ENCODE measurements at regions not wholly inside any gene's neighbourhood (a gene's known extent, or its start where the extent isn't known, plus 50 kb on each side); places are given as distances from the start of the nearest gene placed in this dataset.

- no peak for FAIRE-seq
- DNase-seq (ENCODE audit: insufficient read length) = no peak
- TF ChIP-seq POLR2A (IDR thresholded peaks at IDR 0.05; ENCODE audit: low read depth, low read length) (no peak), POLR2AphosphoS5 (IDR thresholded peaks at IDR 0.05; ENCODE audit: low read depth, low read length) (no peak), TAF1 (IDR thresholded peaks at IDR 0.05; ENCODE audit: borderline replicate concordance, low read depth, low read length) (no peak)
Measured at GRCh38 chr3:170712798-170713197, 126.9 kb upstream of the SLC7A14 start.

DNA sequence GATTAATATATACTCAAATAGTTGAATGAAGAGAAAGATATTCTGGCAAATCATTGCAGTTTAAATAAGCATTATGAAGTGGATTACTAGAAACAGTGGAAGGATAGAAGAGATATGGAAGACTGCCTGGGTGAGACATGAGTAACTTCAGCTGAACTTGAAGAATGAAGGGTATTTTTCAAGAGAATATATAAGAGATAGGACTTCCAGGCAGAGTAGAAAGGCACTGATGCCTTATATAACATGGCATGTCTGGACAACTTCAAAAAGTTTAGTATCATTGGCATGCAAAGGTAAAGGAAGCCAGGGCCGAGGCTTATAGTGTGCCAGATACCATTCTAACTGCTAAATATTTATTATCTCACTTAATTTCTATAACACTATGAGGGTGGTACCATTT, 126.5 kb upstream of the SLC7A14 start:
- DNase-seq (ENCODE audit: insufficient read length) (no peak), FAIRE-seq (no peak)
- TF ChIP-seq TAF1 (IDR thresholded peaks at IDR 0.05; ENCODE audit: borderline replicate concordance, low read depth, low read length) (no peak), POLR2A (IDR thresholded peaks at IDR 0.05; ENCODE audit: low read depth, low read length) (no peak), POLR2AphosphoS5 (IDR thresholded peaks at IDR 0.05; ENCODE audit: low read depth, low read length) (no peak)

DNA sequence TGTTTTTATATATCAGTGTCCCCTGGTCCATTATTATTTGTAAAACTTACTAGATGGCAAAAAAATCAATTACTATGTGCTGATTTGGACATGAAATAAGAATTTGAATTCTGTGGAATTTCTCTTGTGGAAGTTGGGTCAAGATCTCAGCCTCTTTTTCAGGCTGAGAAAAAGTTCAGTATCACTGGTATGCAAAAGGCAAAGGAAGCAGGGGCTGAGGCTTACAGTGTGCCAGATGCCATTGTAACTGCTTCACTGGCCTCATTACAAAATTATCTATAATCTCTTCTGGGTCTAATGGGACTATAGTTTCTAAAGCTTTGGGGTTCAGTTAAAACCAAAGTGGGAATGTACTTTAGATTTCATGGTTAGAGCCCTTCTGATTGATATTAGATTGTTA, 125.9 kb upstream of the SLC7A14 start:
- TF ChIP-seq POLR2A (IDR thresholded peaks at IDR 0.05; ENCODE audit: low read depth, low read length) (no peak), POLR2AphosphoS5 (IDR thresholded peaks at IDR 0.05; ENCODE audit: low read depth, low read length) (no peak), TAF1 (IDR thresholded peaks at IDR 0.05; ENCODE audit: borderline replicate concordance, low read depth, low read length) (no peak)
- FAIRE-seq (no peak), DNase-seq (ENCODE audit: insufficient read length) (no peak)

GRCh38 chr3:170709046-170709445, 123.2 kb upstream of the SLC7A14 start:
- FAIRE-seq = no peak
- TF ChIP-seq TAF1 (IDR thresholded peaks at IDR 0.05; ENCODE audit: borderline replicate concordance, low read depth, low read length) = no peak
- no peak for TF ChIP-seq POLR2AphosphoS5 (IDR thresholded peaks at IDR 0.05; ENCODE audit: low read depth, low read length)
- no peak for TF ChIP-seq POLR2A (IDR thresholded peaks at IDR 0.05; ENCODE audit: low read depth, low read length)

DNA sequence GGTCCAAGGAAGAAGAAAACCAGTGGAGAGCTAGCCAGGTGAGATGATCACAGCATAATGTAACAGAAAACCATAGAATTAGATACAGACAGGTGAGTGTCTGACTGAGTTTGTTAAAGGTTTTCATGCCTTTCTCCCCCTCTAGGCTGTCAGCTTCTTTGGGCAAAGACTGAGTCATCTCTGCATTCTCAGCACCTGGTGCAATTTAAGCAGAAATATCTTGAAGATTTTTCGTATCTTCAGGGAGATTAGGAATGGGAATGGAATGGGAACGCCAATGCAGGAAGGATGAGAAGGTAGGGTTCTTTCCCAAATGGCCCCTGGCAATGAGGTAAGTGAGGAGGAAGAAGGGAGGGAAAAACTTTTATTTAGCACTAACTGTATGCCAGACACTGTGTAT, 122.0 kb upstream of the SLC7A14 start:
- no peak for DNase-seq (ENCODE audit: insufficient read length)
- no peak for FAIRE-seq
- no peak for TF ChIP-seq POLR2AphosphoS5 (IDR thresholded peaks at IDR 0.05; ENCODE audit: low read depth, low read length)
- no peak for TF ChIP-seq POLR2A (IDR thresholded peaks at IDR 0.05; ENCODE audit: low read depth, low read length)
- TF ChIP-seq TAF1 (IDR thresholded peaks at IDR 0.05; ENCODE audit: borderline replicate concordance, low read depth, low read length) = no peak

More at GRCh38 chr3:170709046-170709445, 123.2 kb upstream of the SLC7A14 start:
- no peak for DNase-seq (ENCODE audit: insufficient read length)

GRCh38 chr3:170705131-170705530, 119.3 kb upstream of the SLC7A14 start:
- TF ChIP-seq TAF1 (IDR thresholded peaks at IDR 0.05; ENCODE audit: borderline replicate concordance, low read depth, low read length) = no peak
- no peak for TF ChIP-seq POLR2A (IDR thresholded peaks at IDR 0.05; ENCODE audit: low read depth, low read length)
- TF ChIP-seq POLR2AphosphoS5 (IDR thresholded peaks at IDR 0.05; ENCODE audit: low read depth, low read length) = no peak
- no peak for DNase-seq (ENCODE audit: insufficient read length)
- FAIRE-seq = no peak

- FAIRE-seq = no peak
- no peak for DNase-seq (ENCODE audit: insufficient read length)
Measured at GRCh38 chr3:170703121-170703588, 117.3 kb upstream of the SLC7A14 start.

GRCh38 chr3:170701696-170702678, 116.1 kb upstream of the SLC7A14 start:
- FAIRE-seq (no peak), DNase-seq (ENCODE audit: insufficient read length) (no peak)
- TF ChIP-seq TAF1 (IDR thresholded peaks at IDR 0.05; ENCODE audit: borderline replicate concordance, low read depth, low read length) (no peak), POLR2A (IDR thresholded peaks at IDR 0.05; ENCODE audit: low read depth, low read length) (no peak), POLR2AphosphoS5 (IDR thresholded peaks at IDR 0.05; ENCODE audit: low read depth, low read length) (no peak)

More at GRCh38 chr3:170703121-170703588, 117.3 kb upstream of the SLC7A14 start:
- TF ChIP-seq POLR2AphosphoS5 (IDR thresholded peaks at IDR 0.05; ENCODE audit: low read depth, low read length) (no peak), POLR2A (IDR thresholded peaks at IDR 0.05; ENCODE audit: low read depth, low read length) (no peak), TAF1 (IDR thresholded peaks at IDR 0.05; ENCODE audit: borderline replicate concordance, low read depth, low read length) (no peak)

GRCh38 chr3:170700054-170700404, 114.2 kb upstream of the SLC7A14 start:
- TF ChIP-seq TAF1 (IDR thresholded peaks at IDR 0.05; ENCODE audit: borderline replicate concordance, low read depth, low read length) (no peak), POLR2AphosphoS5 (IDR thresholded peaks at IDR 0.05; ENCODE audit: low read depth, low read length) (no peak), POLR2A (IDR thresholded peaks at IDR 0.05; ENCODE audit: low read depth, low read length) (no peak)
- no peak for DNase-seq (ENCODE audit: insufficient read length)
- FAIRE-seq = no peak

- DNase-seq (ENCODE audit: insufficient read length) = no peak
- TF ChIP-seq TAF1 (IDR thresholded peaks at IDR 0.05; ENCODE audit: borderline replicate concordance, low read depth, low read length) (no peak), POLR2AphosphoS5 (IDR thresholded peaks at IDR 0.05; ENCODE audit: low read depth, low read length) (no peak), POLR2A (IDR thresholded peaks at IDR 0.05; ENCODE audit: low read depth, low read length) (no peak)
- no peak for FAIRE-seq
Measured at GRCh38 chr3:170699158-170700053, 113.5 kb upstream of the SLC7A14 start.

DNA sequence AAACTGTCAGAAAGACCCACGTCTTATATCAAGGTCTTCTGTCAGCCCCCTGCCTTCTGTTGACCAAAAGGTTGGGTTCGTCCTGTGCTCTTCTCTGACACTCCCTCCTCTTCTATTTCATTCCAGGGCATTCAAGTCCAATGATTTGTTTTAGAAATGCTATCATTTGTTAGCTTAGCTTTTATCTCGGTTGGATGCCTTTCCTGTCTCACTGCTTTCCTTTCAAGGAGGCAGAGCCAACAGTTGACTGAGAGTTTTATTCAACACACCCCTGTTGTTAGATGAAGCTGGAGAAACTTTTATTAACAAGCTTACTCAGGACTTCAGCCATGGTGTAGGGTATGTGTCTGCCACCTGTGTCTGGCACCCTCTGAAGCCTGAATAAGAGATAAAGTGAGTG, 112.0 kb upstream of the SLC7A14 start:
- DNase-seq (ENCODE audit: insufficient read length) (no peak), FAIRE-seq (no peak)

More for the DNA sequence above, 112.0 kb upstream of the SLC7A14 start:
- no peak for TF ChIP-seq TAF1 (IDR thresholded peaks at IDR 0.05; ENCODE audit: borderline replicate concordance, low read depth, low read length)
- TF ChIP-seq POLR2AphosphoS5 (IDR thresholded peaks at IDR 0.05; ENCODE audit: low read depth, low read length) = no peak
- no peak for TF ChIP-seq POLR2A (IDR thresholded peaks at IDR 0.05; ENCODE audit: low read depth, low read length)
